NCI-H2227 (cell line): ENCODE measurements at regions not wholly inside any gene's neighbourhood (a gene's known extent, or its start where the extent isn't known, plus 50 kb on each side); places are given as distances from the start of the nearest gene placed in this dataset.
A peak's percentile ranks its signal among the peaks of the same experiment; 100 is the strongest.

ENCODE experiments used
- DNase-seq: peaks from one replicate; lab custom pipeline; 2025; ENCODE audit not compliant: unreplicated experiment; lab: John Stamatoyannopoulos, UW

DNA sequence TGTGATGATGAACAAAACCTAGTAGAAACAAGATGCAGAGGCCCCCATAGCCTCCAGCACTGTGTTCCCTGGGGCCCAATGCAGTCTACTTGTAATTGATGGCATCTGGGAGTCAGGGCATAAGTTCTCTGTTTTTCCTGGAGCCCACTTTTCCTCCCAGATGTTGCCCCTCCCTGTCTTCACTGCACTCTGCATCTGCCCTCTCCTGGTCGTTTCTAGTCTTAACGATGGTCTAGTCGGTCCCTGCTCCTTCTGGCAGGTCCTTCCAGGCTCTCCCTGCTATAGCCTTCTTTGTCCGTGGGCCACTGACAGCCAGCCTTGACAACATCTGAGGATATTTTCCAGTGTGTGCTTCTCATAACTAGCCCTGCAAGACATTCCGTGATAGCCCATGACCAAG is 208.3 kb downstream of the GXYLT1 start:
- DNase-seq, result no peak

DNA sequence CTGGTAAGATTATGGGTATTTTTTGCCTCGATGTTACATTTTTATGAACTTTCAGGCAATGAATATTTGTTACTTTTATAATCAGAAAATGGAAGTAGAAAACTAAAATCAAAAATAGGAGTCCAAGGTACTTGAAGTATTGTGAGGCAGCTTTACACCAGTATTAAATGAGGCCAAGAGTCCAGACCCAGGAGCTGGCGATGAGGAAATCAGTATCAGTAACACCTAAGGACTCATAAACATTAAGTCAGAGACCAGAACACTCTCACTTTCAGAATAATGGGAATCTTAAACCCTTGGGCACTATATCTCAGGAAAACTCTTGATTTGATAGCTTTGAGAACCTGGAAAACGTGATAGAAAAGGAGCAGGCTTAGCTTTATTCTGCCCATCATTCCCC is 208.8 kb downstream of the GXYLT1 start:
- no peak for DNase-seq

DNA sequence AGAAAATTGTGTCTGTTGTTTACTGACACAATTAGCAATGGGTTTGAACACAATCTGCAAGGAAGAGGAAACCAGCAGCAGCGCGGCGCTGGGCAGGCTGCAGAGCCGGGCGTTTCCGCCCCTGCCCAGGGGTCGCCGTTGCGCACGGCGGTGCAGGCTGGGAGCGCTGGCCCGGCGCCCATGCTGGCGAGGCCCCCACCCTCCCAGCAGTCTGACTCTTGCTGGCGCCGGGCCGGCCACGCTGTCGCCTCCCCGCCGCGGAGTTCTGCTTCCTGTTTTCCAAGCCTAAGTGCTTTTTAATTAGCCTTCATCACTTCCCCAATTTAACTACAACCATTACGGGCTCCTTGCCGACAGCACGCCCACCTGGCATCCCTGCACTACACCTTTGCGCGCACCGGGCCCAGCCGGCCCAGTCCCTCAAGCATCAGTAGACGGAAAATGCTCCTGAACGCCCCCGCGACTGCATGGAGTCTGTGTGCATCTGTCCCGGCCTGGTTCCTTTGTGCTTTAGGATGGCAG is 212.1 kb downstream of the GXYLT1 start:
- DNase-seq, result peak; percentile 71

DNA sequence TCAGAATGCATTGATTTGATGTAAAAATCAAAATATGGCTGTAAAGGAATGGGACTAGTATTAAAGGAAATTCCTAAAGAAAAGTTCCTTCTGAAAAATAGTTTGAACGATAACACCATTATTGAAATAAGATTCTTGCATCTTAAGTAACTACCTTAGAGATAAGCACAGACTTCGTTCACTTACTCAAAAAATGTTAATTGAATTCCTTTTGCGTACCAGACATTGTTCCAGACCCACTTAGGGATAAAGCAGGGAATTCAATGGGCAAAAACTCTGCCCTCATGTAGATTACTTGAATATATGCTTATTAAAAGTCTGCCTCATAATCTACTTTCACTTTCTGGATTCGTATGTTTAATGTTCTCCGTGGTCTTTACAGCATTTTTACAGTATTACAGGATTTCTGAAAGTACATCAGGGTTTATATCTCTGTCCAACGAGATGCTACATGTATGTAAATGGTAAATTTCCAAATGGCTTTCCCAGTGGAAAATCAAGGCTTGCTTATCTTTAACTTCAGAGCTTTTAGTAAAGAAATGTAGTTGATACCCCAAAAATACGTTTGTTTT is 213.7 kb downstream of the GXYLT1 start:
- DNase-seq, result no peak

- DNase-seq, result no peak
Measured at GRCh38 chr12:41924111-41924510, 220.6 kb downstream of the GXYLT1 start.

- DNase-seq, result no peak
Measured at GRCh38 chr12:41923351-41923750, 221.3 kb downstream of the GXYLT1 start.

DNA sequence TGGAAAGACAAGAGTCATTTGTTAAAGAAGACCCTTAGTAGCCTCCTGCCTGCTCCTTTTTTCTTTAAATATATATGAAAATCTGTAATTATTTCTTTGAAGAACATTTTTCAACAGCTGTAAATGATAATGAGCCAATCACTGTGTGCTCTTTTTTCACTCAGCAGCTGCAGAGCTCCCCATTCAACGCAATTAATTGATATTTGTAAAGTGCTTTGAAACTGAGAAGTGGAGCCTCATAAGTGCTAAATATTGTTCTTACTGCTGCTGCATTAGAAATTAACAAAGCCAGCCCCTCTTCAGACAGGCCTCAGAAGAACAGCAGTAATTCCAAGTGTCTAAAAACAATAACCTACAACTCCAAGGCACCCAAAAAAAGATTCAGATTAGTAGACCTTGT is 224.3 kb downstream of the GXYLT1 start:
- no peak for DNase-seq

- peak; percentile 25 for DNase-seq
Measured at GRCh38 chr12:41919526-41920261, 225.0 kb downstream of the GXYLT1 start.

DNA sequence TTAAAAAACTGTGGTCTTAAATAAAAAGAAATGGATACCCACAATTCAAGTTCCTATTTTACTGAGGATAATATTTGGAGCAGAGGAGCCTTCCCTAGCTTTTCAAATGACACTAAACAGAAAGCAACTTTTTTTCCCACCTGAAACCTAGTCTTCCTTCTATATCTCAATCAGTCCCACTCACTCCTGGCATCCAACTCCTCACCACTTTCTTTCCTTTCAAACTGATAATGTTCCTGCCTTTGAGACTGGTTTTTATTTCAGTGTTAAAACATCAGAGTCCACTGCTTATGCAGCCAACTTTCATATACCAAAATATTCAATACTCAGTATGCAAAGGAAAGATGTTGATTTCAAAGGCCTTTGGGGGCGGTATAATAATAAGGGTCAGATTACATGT is 225.6 kb downstream of the GXYLT1 start:
- no peak for DNase-seq

DNA sequence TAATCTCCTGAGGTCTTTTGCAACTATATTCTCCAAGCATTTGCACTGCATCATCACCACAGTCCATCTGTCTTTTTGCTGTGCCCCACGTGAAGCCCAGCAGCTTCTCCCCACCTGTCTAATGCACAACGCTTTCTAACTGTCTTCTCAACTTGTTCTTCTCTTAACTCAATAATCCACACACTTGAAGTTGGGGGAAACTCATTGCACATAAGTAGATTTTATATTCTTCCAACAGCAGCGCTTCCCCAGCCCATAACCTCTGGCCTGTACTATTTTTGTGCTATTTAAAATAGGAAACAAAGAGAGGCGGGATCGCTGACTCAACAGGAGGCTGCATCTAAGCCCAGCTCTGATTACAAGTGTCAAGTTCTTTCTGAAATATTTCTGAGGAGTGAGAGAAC is 226.7 kb downstream of the GXYLT1 start:
- no peak for DNase-seq

GRCh38 chr12:41917181-41917580 is 227.5 kb downstream of the GXYLT1 start:
- DNase-seq, result no peak

DNA sequence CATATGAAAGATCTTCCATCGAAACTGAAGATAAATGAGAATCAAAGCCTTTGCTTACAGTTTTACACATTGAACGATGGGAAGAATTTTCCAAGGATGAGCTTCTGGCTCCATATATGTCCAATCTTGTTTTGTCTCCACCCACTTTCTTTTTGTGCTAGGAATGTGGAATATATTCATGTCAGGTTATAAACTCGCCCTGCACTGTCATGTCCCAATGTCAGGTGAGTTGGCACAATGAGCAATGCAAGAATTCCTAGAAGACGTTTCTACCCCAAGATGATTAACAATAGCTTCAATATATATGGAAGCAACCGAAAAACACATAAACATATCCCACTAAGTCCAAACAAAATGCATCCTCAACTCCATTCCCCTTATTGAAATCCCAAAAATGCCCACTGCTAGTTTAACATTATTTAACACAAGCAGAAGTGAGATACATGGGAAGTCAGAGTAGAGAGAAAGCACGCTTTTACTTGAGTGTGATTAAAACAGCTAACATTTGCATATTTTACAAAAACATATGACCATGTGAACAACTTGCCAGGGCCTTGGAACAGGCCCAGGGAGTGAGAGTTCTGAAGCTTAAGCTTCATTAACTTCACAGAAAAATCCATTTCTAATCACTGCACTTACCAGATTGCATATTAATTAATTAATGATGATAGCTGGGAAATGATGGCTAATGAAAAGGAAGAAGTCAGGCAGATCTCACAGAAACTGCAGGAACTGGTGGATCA is 233.9 kb downstream of the GXYLT1 start:
- no peak for DNase-seq

GRCh38 chr12:41908206-41908605 is 236.5 kb downstream of the GXYLT1 start:
- no peak for DNase-seq

DNA sequence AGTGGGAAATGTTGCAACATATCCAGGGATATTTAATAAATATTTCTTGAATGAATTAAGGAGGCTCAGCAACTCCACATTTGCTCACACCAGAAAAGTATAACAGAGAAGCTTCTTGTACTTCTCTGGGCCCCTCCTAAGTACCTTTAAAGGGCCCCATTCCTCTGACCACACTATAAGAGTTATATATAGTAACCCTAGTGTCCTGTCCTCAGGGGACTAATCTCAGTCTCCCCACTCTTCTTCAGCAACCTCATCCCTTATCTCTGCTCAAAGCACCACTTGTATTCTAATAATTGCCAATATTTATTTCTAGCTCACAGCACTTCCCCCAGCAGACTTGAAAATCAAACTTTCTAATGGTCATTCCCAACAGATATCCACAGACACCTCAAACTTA is 237.1 kb downstream of the GXYLT1 start:
- DNase-seq, result no peak

- DNase-seq, result no peak
Measured at GRCh38 chr12:41907021-41907420, 237.7 kb downstream of the GXYLT1 start.

DNA sequence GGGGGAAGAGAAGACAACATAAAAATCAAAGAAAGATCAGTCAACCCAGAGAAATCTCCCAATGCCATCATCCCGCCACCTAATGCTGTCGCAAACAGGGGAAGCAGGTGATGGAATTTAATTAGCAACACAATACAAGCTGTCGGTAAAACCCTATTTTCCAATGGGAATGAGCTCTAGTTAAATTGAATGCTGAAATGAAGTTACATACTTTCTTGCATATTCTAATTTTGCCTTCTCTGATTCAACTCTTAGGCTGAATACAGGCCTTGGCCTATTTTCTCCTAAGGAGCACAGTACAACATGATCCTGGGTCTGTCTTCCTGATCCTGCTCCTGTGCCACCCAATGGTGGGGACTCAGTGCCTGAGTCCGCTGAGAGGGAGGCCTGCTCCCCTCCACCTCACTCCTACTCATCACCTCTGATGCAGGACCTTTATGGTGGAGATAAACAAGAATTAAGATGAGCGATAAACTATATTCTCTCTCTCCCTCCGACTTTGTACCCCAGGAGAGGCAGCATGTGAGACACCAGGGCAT is 238.8 kb downstream of the GXYLT1 start:
- no peak for DNase-seq

DNA sequence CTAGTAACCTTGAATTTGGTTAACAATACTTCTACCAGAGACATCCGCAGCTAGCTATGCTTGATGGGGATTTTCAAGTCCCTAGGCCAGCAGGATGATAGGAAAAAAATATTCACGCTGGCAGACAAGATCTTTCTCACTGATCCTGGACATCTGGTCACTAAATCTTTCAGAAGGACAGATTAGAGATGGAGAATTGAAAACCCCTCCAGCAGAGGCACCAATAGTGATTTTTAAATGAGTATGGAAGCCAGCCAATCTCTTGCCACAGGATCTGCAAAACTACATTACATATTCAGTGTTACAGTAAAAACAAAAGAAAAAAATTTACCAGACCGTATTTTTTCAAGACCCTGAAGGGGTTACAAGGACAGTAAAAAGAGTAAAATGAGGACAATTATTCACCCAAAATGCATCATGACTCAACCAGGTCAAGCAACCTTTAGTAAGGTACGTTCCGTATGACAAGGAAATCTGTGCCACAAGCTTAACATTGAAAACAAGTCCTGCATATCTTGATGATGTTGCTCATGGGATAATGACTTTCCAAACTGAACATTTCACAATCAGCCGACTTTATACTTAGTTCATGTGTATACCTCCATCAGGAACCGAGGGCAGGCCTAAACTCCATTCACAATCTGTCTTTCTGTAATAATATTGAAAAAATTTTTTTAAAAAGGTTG is 239.5 kb downstream of the GXYLT1 start:
- DNase-seq, result no peak

DNA sequence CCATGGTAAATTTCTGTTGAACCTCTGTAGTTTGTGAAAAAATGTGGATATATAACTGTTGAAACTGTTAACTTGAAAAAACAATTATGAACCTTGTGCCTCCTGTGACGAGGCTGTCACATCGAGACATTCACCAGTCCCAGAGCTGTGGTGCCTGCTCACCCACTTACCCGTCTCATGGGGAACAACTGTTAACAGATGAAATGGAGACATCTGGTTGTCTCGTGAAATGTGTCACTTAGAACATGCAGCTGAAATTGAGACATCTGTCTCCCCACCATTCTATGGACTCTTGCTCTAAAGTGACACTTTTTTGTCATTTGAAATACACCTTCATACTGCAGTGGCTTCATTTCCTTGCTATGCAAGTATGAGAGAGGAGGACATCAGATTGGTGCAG is 240.6 kb downstream of the GXYLT1 start:
- DNase-seq, result no peak

DNA sequence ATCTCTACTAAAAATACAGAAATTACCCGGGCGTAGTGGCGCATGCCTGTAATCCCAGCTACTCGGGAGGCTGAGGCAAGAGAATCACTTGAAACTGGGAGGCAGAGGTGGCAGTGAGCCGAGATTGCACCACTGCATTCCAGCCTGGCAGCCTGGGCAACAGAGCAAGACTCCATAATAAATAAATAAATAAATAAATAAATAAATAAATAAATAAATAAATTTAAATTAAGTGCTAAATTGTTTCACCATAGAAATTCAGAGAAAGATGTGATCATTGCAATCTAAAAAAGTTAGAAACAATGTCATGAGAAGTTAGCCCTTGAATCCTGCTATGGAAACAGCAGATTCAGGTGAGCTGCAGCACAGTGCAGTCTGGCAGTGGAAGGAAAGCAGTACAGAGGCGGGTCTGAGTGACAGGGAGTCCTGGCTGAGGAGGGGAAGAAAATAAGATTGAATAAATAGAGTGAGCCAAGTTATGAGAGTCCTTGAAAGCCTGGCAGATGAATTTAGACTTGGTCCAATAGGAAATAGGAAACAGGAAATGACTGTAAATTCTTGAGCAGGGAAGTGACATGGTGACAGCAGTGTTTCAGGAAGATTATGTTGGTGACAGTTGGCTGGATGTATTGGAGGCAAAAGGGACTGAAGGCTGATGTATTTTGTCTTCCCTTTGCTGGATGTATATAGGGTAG is 241.5 kb downstream of the GXYLT1 start:
- DNase-seq, result no peak

DNA sequence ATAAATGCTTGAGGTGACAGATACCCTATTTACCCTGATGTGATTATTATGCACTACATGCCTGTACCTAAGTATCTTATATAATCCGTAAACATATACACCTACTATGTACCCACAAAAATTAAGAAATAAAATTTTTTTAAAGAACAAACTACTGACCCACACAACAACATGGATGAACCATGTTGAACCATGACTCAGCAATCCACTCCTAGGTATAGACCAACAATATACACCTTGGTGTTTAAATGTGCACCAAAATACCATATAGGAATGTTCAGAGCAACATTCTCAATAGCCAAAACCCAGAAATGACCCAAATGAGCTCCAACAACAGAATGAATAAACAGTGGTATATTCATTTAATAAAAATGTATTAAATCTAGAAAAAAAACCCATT is 245.1 kb downstream of the GXYLT1 start:
- no peak for DNase-seq

GRCh38 chr12:41897593-41897992 is 247.1 kb downstream of the GXYLT1 start:
- DNase-seq, result no peak
